ENCODE measurements at regions not wholly inside any gene's neighbourhood (a gene's known extent, or its start where the extent isn't known, plus 50 kb on each side); places are given as distances from the start of the nearest gene placed in this dataset.

DNA sequence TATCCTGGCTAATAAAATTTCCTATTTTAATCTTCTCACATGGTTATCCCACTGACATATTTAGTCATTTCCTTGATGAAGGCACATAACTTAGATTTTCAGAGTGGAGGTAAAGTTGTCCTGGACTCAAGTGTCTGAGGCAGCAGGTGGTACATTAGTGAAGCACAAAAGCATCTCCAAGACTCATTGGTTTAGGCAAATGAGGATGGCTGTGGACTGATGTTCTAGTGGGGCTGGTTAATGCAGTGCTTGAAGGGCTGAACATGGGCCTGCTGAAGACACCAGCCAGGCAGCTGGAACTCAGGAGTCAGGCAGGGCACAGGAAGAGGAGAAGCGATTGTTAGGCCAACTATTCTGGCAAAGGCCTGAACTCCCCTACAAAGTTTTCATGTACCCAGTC, 76.3 kb upstream of the SESN3 start:
- no CpG with 5 or more reads among the region's 1 CpG for WGBS (ENCODE audit: insufficient coverage)
- DNase-seq, result no peak
- Histone ChIP-seq H3K4me3 (ENCODE audit: low read length) (no peak overlapping the region), H3K27me3 (ENCODE audit: control insufficient read depth, insufficient read depth, low read length) (no peaks in the 10 kb centered on the region), H3K4me1 (ENCODE audit: control insufficient read depth, insufficient read depth, low read length) (no peaks in the 10 kb centered on the region), H3K9me3 (replicated peaks; ENCODE audit: control insufficient read depth, low read depth, low read length) (no peaks in the 10 kb centered on the region), H3K27ac (ENCODE audit: low read length) (no peak overlapping the region), H3K36me3 (ENCODE audit: control insufficient read depth, insufficient read depth, low read length) (no peaks in the 10 kb centered on the region)

DNA sequence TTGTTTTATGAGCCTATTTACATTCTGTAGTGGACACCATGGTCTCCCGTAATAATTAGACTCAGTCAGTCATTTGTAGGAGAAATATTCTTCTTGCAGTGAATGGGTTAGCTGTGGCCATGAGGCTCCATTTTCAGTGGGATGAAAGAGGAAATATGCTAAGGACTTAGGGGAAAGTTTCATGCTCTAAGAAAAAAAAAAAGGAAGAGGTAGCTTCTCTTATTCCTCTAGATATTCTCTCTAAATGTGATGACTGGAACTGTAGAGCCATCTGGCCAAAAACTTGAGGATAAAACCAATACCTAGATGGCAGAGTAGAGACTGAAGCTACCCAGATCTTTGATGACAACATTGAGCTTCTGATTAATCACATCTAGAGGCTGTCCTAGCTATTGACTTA, 75.8 kb upstream of the SESN3 start:
- H3K9me3 ChIP-seq (replicated peaks; ENCODE audit: control insufficient read depth, low read depth, low read length), result no peaks in the 10 kb centered on the region
- no peak overlapping the region for H3K4me3 ChIP-seq (ENCODE audit: low read length)
- DNase-seq, result no peak
- no CpG with 5 or more reads among the region's 1 CpG for WGBS (ENCODE audit: insufficient coverage)
- H3K36me3 ChIP-seq (ENCODE audit: control insufficient read depth, insufficient read depth, low read length), result no peaks in the 10 kb centered on the region
- no peaks in the 10 kb centered on the region for H3K4me1 ChIP-seq (ENCODE audit: control insufficient read depth, insufficient read depth, low read length)
- H3K27me3 ChIP-seq (ENCODE audit: control insufficient read depth, insufficient read depth, low read length), result no peaks in the 10 kb centered on the region
- no peak overlapping the region for H3K27ac ChIP-seq (ENCODE audit: low read length)

DNA sequence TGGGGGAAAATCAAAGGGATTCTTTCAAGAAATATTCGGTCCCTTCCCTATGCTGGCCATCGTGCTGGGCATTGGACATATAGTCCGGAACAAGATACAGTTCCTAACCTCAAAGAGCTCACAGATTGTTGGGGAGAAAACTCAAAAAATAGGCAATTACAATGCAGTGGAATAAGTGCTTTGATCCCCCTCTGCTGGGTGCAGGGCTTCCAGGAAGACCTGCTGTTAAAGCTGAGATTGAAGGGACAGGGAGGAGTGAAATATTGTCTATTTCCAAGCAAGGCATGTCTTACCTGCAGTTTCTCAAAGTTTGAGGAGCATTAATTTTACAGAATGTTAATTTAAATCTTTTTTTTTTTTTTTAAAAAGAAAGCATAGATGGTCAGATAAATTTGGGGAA, 75.1 kb upstream of the SESN3 start:
- Histone ChIP-seq H3K4me1 (ENCODE audit: control insufficient read depth, insufficient read depth, low read length) (no peaks in the 10 kb centered on the region), H3K4me3 (ENCODE audit: low read length) (no peak overlapping the region), H3K27me3 (ENCODE audit: control insufficient read depth, insufficient read depth, low read length) (no peaks in the 10 kb centered on the region), H3K27ac (ENCODE audit: low read length) (no peak overlapping the region), H3K9me3 (replicated peaks; ENCODE audit: control insufficient read depth, low read depth, low read length) (no peaks in the 10 kb centered on the region), H3K36me3 (ENCODE audit: control insufficient read depth, insufficient read depth, low read length) (no peaks in the 10 kb centered on the region)
- no peak for DNase-seq
- 60% methylated on average over 1 of the region's 3 CpGs for WGBS (ENCODE audit: insufficient coverage)

DNA sequence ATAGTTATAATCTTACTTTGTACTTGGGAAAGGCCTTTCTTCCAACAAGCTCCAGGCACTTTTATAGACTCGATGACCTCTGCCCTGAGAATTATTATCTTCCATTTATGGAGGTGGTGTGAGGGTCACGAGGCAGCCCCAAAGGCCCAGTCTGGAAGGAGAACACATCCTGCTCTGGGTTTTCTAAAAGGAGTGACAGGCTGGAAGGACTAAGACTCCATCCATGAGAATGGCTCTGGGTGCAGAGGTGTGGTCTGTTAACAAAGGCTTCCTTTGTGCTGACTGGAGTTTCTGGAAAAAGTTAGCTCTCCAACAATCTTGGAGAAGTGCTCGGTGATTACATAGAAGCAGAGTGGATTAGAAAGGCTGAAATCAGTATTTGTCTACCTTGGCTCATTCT, 74.7 kb upstream of the SESN3 start:
- Histone ChIP-seq H3K36me3 (ENCODE audit: control insufficient read depth, insufficient read depth, low read length) (no peaks in the 10 kb centered on the region), H3K4me1 (ENCODE audit: control insufficient read depth, insufficient read depth, low read length) (no peaks in the 10 kb centered on the region), H3K27me3 (ENCODE audit: control insufficient read depth, insufficient read depth, low read length) (no peaks in the 10 kb centered on the region), H3K27ac (ENCODE audit: low read length) (no peak overlapping the region), H3K4me3 (ENCODE audit: low read length) (no peak overlapping the region), H3K9me3 (replicated peaks; ENCODE audit: control insufficient read depth, low read depth, low read length) (no peaks in the 10 kb centered on the region)
- peak; percentile 33 for DNase-seq
- WGBS (ENCODE audit: insufficient coverage), result no CpG with 5 or more reads among the region's 3 CpGs

DNA sequence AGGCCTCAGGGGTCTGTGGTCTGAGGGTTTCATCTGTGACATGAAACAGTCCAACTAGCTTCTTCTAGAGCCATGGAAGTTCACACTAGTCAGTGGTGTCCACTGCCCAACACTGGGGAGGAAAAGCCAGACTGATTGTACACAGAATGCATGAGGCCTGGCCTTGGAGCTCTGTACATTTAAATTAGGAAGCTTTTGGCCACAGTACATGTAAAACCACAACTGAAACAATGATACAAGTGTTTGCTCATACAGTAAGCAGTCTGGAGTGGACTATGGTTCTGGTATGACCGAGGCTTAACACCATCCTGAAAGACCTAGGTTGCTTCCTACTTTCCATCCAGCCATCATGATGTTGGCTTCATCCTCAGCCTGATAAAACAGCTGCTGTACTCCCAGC, 73.8 kb upstream of the SESN3 start:
- no CpG with 5 or more reads among the region's 1 CpG for WGBS (ENCODE audit: insufficient coverage)

DNA sequence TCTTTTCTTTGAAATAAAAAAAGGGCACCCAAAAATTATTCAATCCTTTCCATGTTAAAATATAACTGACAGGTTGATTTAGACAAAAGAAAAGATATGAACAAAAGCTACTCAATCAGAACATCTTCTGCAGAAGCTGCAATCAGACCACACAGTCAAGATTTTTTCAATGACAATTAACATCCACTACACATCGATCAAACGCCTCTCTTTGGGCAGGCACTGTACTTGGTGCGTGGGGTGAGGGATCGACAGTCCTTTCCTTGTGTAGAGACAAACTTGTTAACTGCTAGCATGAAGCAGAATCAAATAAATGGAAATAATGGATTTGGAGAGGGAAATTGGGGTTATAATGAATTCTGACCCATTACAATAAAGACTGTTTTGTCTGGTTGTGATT, 71.2 kb upstream of the SESN3 start:
- peaks cover 2% of the 10 kb centered on the region for H3K4me1 ChIP-seq (ENCODE audit: control insufficient read depth, insufficient read depth, low read length)
- H3K9me3 ChIP-seq (replicated peaks; ENCODE audit: control insufficient read depth, low read depth, low read length), result no peaks in the 10 kb centered on the region
- H3K27ac ChIP-seq (ENCODE audit: low read length), result no peak overlapping the region
- no peak overlapping the region for H3K4me3 ChIP-seq (ENCODE audit: low read length)
- DNase-seq, result no peak
- 100% methylated on average over 2 of the region's 4 CpGs for WGBS (ENCODE audit: insufficient coverage)
- no peaks in the 10 kb centered on the region for H3K36me3 ChIP-seq (ENCODE audit: control insufficient read depth, insufficient read depth, low read length)
- no peaks in the 10 kb centered on the region for H3K27me3 ChIP-seq (ENCODE audit: control insufficient read depth, insufficient read depth, low read length)

More for the DNA sequence above, 73.8 kb upstream of the SESN3 start:
- no peaks in the 10 kb centered on the region for H3K4me1 ChIP-seq (ENCODE audit: control insufficient read depth, insufficient read depth, low read length)
- no peak for DNase-seq
- H3K9me3 ChIP-seq (replicated peaks; ENCODE audit: control insufficient read depth, low read depth, low read length), result no peaks in the 10 kb centered on the region
- no peak overlapping the region for H3K4me3 ChIP-seq (ENCODE audit: low read length)
- no peaks in the 10 kb centered on the region for H3K27me3 ChIP-seq (ENCODE audit: control insufficient read depth, insufficient read depth, low read length)
- no peak overlapping the region for H3K27ac ChIP-seq (ENCODE audit: low read length)
- no peaks in the 10 kb centered on the region for H3K36me3 ChIP-seq (ENCODE audit: control insufficient read depth, insufficient read depth, low read length)

DNA sequence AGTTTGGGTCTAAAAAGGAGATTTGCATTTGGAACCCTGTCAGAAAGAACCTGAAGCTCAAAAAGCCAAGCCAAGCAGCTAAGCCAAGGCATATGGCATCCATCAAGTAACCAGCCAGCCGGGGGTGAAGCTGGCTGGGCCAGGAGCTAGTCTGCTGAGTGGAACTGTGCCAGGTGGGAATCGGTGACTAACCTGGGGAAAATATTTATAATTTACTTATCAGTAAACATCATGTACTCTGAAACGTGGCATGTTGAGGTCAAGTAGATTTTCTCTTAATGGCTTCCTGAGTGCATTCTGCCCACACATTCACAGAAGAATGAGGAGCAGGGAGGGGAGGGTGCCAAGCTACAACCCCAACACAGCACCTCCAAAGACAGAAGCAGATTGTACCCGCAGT, 70.5 kb upstream of the SESN3 start:
- H3K4me1 ChIP-seq (ENCODE audit: control insufficient read depth, insufficient read depth, low read length), result peaks cover 2% of the 10 kb centered on the region

DNA sequence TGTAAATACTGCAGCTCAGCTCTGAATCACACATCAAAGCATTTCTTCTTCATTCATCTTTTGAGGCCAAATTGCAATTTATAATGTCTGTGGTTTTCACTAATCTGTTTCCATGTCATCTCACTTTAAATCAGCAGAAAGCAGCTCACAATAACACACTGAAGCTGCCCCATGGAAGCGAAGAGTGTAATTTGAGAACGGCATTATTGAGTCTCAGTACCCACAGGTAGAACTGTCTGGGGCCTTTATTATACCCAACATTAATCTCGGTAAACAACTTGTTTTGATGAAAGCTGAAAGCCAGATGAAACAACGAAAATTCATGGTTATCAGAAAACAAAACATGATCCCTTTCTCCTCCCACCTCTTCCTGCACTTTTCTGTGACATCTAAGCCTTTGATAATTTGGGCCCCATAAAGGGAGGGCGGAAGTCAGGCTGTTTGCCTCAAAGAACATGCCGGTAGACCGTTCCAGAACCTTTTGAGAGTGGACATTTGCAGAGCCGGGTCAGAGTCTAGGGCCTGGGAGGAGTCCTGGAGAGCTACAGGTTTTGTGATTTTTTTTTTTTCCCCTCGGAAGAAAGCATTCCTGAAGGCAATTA, 68.2 kb upstream of the SESN3 start:
- Histone ChIP-seq H3K27me3 (ENCODE audit: control insufficient read depth, insufficient read depth, low read length) (no peaks in the 10 kb centered on the region), H3K9me3 (replicated peaks; ENCODE audit: control insufficient read depth, low read depth, low read length) (no peaks in the 10 kb centered on the region), H3K27ac (ENCODE audit: low read length) (no peak overlapping the region), H3K4me3 (ENCODE audit: low read length) (no peak overlapping the region), H3K4me1 (ENCODE audit: control insufficient read depth, insufficient read depth, low read length) (peaks cover 2% of the 10 kb centered on the region), H3K36me3 (ENCODE audit: control insufficient read depth, insufficient read depth, low read length) (no peaks in the 10 kb centered on the region)
- no peak for DNase-seq
- 24% methylated on average over 6 of the region's 9 CpGs for WGBS (ENCODE audit: insufficient coverage)

More for the DNA sequence above, 70.5 kb upstream of the SESN3 start:
- no peak for DNase-seq
- Histone ChIP-seq H3K36me3 (ENCODE audit: control insufficient read depth, insufficient read depth, low read length) (no peaks in the 10 kb centered on the region), H3K9me3 (replicated peaks; ENCODE audit: control insufficient read depth, low read depth, low read length) (no peaks in the 10 kb centered on the region), H3K4me3 (ENCODE audit: low read length) (no peak overlapping the region), H3K27ac (ENCODE audit: low read length) (no peak overlapping the region), H3K27me3 (ENCODE audit: control insufficient read depth, insufficient read depth, low read length) (no peaks in the 10 kb centered on the region)
- no CpG with 5 or more reads among the region's 4 CpGs for WGBS (ENCODE audit: insufficient coverage)

DNA sequence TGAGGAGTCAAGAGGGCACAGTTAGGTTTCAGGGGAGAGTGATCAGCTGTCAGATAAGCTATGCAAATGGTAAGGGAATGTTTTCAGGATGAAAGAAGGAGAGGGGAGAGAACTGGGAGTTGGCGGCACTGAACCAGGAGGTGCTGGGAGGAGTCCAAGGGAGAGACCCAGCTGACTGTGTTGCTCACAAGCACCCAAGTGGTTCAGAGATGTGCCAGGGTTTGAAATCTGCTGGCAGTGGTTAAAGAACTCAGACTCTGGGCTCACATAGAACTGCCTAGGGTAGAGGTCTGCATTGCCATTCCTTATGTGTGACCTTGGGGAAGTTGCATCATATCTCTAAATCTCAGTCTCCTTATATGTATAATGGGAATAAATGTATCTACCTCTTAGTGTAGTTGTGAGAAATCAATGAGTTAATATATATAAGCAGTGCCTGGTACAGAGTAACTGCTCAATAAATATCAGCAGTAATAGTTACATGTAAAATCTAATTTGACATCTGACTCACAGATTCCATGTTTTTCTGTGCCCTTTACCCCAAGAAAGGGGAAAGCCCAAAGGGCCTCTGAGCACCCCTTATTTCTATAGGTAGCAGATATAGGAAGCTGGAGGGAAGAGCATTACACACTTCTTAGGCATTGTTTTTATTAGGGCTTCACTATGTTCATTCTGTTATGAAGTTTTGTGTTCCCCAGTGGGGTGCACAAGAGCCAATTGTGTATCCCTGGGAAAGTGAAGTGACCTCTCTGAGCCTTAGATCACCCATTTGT, 66.9 kb upstream of the SESN3 start:
- H3K4me1 ChIP-seq (ENCODE audit: control insufficient read depth, insufficient read depth, low read length), result peaks cover 2% of the 10 kb centered on the region
- no peak for DNase-seq
- H3K27ac ChIP-seq (ENCODE audit: low read length), result no peak overlapping the region
- H3K36me3 ChIP-seq (ENCODE audit: control insufficient read depth, insufficient read depth, low read length), result no peaks in the 10 kb centered on the region
- H3K4me3 ChIP-seq (ENCODE audit: low read length), result no peak overlapping the region
- no peaks in the 10 kb centered on the region for H3K27me3 ChIP-seq (ENCODE audit: control insufficient read depth, insufficient read depth, low read length)
- WGBS (ENCODE audit: insufficient coverage), result 92% methylated on average over 1 of the region's 1 CpG
- H3K9me3 ChIP-seq (replicated peaks; ENCODE audit: control insufficient read depth, low read depth, low read length), result no peaks in the 10 kb centered on the region

DNA sequence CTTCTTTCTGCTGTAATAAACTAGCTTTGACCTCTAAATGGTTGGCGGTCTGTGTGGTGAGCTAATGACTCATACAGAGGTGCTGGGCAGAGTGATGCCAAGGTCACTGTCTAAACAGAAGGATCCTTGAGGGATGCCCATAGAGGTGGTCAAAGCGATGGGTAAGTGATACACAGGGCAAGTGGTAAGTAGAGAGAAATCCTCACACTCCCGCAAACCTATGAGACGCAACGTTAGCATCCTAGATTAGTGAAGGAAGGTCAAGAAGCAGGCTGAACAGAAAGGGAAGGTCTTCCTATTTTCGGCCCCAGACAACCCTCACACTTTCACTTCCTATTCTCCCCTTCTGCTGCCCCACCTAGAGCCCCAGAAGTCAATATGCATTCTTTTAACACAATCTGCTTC, 65.6 kb upstream of the SESN3 start:
- Histone ChIP-seq H3K27ac (ENCODE audit: low read length) (no peak overlapping the region), H3K4me3 (ENCODE audit: low read length) (no peak overlapping the region), H3K9me3 (replicated peaks; ENCODE audit: control insufficient read depth, low read depth, low read length) (no peaks in the 10 kb centered on the region), H3K36me3 (ENCODE audit: control insufficient read depth, insufficient read depth, low read length) (no peaks in the 10 kb centered on the region), H3K4me1 (ENCODE audit: control insufficient read depth, insufficient read depth, low read length) (peaks cover 2% of the 10 kb centered on the region), H3K27me3 (ENCODE audit: control insufficient read depth, insufficient read depth, low read length) (no peaks in the 10 kb centered on the region)
- WGBS (ENCODE audit: insufficient coverage), result 74% methylated on average over 2 of the region's 6 CpGs
- DNase-seq, result no peak

Data from muscle of leg (tissue), 3 donors.